ENCODE measurements at regions not wholly inside any gene's neighbourhood (a gene's known extent, or its start where the extent isn't known, plus 50 kb on each side); places are given as distances from the start of the nearest gene placed in this dataset.

- no peak overlapping the region for H3K4me3 ChIP-seq (ENCODE audit: low read depth, low read length)
- no peak for TF ChIP-seq CTCF (IDR thresholded peaks at IDR 0.05; ENCODE audit: control insufficient read depth, extremely low read depth, insufficient read depth)
- no peak for DNase-seq (ENCODE audit: low read depth)
These were observed 131.1 kb downstream of the CCER1 start for GRCh38 chr12:90823859-90824258.

GRCh38 chr12:90819709-90820108 lies 135.3 kb downstream of the CCER1 start:
- DNase-seq (ENCODE audit: low read depth), result no peak
- no peak overlapping the region for H3K4me3 ChIP-seq (ENCODE audit: low read depth, low read length)
- no peak for TF ChIP-seq CTCF (IDR thresholded peaks at IDR 0.05; ENCODE audit: control insufficient read depth, extremely low read depth, insufficient read depth)

GRCh38 chr12:90816353-90817089 lies 138.5 kb downstream of the CCER1 start:
- no peak overlapping the region for H3K4me3 ChIP-seq (ENCODE audit: low read depth, low read length)
- no peak for DNase-seq (ENCODE audit: low read depth)
- TF ChIP-seq CTCF (IDR thresholded peaks at IDR 0.05; ENCODE audit: control insufficient read depth, extremely low read depth, insufficient read depth), result no peak

- no peak overlapping the region for H3K4me3 ChIP-seq (ENCODE audit: low read depth, low read length)
- TF ChIP-seq CTCF (IDR thresholded peaks at IDR 0.05; ENCODE audit: control insufficient read depth, extremely low read depth, insufficient read depth), result no peak
- no peak for DNase-seq (ENCODE audit: low read depth)
These were observed 145.0 kb downstream of the CCER1 start for GRCh38 chr12:90809940-90810339.

- DNase-seq (ENCODE audit: low read depth), result peak; percentile 68
- TF ChIP-seq CTCF (IDR thresholded peaks at IDR 0.05; ENCODE audit: control insufficient read depth, extremely low read depth, insufficient read depth), result no peak
These were observed 146.4 kb downstream of the CCER1 start for GRCh38 chr12:90808568-90808967.

GRCh38 chr12:90802727-90803126 lies 152.2 kb downstream of the CCER1 start:
- no peak for TF ChIP-seq CTCF (IDR thresholded peaks at IDR 0.05; ENCODE audit: control insufficient read depth, extremely low read depth, insufficient read depth)
- H3K4me3 ChIP-seq (ENCODE audit: low read depth, low read length), result no peak overlapping the region

More at GRCh38 chr12:90808568-90808967, 146.4 kb downstream of the CCER1 start:
- no peak overlapping the region for H3K4me3 ChIP-seq (ENCODE audit: low read depth, low read length)

GRCh38 chr12:90801776-90802175 lies 153.2 kb downstream of the CCER1 start:
- no peak overlapping the region for H3K4me3 ChIP-seq (ENCODE audit: low read depth, low read length)
- TF ChIP-seq CTCF (IDR thresholded peaks at IDR 0.05; ENCODE audit: control insufficient read depth, extremely low read depth, insufficient read depth), result no peak
- DNase-seq (ENCODE audit: low read depth), result no peak

More at GRCh38 chr12:90802727-90803126, 152.2 kb downstream of the CCER1 start:
- no peak for DNase-seq (ENCODE audit: low read depth)

Measured in LNCaP clone FGC (cell line).